IPS DF 4.7 (cell line): ENCODE measurements at regions not wholly inside any gene's neighbourhood (a gene's known extent, or its start where the extent isn't known, plus 50 kb on each side); places are given as distances from the start of the nearest gene placed in this dataset.

Experiments used
- DNase-seq: peaks from one replicate; pipeline ENCODE4 v3.0.0-alpha.2; 2013; ENCODE audit warnings: low spot score; ENCODE audit errors: extremely low read depth

GRCh38 chr1:231108516-231109302, 53.1 kb upstream of the TRIM67 start:
- DNase-seq, result no peak

- DNase-seq, result no peak
These were observed 54.1 kb upstream of the TRIM67 start for GRCh38 chr1:231107600-231108326.

GRCh38 chr1:231107151-231107550, 54.7 kb upstream of the TRIM67 start:
- no peak for DNase-seq

GRCh38 chr1:231106347-231106746, 55.5 kb upstream of the TRIM67 start:
- no peak for DNase-seq

- DNase-seq, result no peak
These were observed 56.9 kb upstream of the TRIM67 start for GRCh38 chr1:231104917-231105316.

GRCh38 chr1:231103961-231104360, 57.9 kb upstream of the TRIM67 start:
- no peak for DNase-seq

GRCh38 chr1:231099996-231100767, 60.1 kb upstream of the FAM89A start:
- DNase-seq, result no peak

- no peak for DNase-seq
These were observed 59.3 kb upstream of the FAM89A start for GRCh38 chr1:231099311-231099710.

GRCh38 chr1:231095595-231095994, 55.5 kb upstream of the FAM89A start:
- DNase-seq, result no peak

GRCh38 chr1:231094421-231094820, 54.4 kb upstream of the FAM89A start:
- DNase-seq, result no peak

GRCh38 chr1:231093156-231093922, 53.3 kb upstream of the FAM89A start:
- DNase-seq, result no peak

GRCh38 chr1:231092380-231092779, 52.3 kb upstream of the FAM89A start:
- DNase-seq, result no peak

- DNase-seq, result peak; percentile 66
These were observed 51.8 kb upstream of the FAM89A start for GRCh38 chr1:231091831-231092301.

- no peak for DNase-seq
These were observed 51.4 kb upstream of the FAM89A start for GRCh38 chr1:231091415-231091814.
